COLO668 (cell line): ENCODE measurements at regions not wholly inside any gene's neighbourhood (a gene's known extent, or its start where the extent isn't known, plus 50 kb on each side); places are given as distances from the start of the nearest gene placed in this dataset.

Experiments
- DNase-seq: peaks from one replicate; lab custom pipeline; 2025; ENCODE audit not compliant: unreplicated experiment; lab: John Stamatoyannopoulos, UW

DNA sequence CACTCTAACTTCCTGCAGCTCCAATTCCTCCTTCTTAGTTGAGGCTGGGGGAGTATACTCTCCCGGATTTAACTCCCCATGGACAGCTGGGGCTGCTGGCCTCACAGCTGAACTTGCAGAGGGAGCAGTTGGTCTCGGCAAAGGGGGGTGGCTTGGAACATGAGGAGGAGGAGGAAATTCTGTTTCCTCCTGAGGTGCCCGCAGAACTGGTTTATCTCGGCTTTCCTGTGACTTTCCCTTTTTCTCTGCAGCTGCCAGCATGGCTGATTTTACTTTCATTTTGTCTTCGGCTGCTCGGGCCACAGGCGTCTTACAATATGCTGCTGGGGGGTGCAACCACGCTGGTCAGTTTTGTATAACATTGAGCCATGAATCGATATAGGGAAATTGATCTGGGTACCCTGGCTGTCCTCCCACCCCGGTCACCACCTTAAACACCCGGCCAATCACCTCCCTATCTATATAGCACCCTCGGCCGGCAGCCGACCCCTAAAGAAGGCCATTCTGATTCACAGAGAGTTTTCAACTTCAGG lies 1317.6 kb downstream of the TMEM121 start:
- peak; percentile 56 for DNase-seq

DNA sequence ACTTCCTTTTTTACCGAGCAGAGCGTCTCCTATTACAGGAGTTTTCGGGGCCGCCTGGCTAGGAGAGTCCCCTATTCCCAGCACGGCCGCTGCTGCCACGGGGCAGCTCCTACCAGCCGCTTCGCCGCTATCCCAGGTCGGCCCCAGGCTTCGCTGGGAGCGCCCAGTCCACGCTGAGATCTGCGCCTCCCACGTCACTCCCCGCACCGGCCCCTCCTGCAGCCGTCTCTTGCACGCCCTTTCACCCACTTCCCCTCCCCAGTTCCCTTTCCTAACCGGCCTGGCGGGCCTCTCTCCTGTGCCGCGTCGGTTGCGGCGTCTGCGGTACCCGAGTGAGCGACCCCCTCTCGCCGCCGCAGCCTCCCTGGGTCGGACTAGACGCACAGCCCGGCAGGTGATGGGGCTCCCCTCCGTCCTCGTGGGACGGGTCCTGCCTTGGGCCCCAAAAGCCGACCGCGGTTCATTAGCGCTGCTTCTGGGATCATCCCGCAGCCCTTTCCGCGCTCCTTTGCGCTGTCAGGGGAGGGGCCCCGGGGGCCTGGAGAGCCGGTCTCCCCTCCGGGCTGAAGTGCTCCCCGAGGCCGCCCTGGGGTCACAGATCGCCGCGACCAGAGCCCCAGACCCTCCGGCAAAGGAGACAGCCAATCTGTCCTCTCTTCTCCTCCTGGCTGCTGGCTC lies 1318.4 kb downstream of the TMEM121 start:
- DNase-seq, result peak; percentile 85

DNA sequence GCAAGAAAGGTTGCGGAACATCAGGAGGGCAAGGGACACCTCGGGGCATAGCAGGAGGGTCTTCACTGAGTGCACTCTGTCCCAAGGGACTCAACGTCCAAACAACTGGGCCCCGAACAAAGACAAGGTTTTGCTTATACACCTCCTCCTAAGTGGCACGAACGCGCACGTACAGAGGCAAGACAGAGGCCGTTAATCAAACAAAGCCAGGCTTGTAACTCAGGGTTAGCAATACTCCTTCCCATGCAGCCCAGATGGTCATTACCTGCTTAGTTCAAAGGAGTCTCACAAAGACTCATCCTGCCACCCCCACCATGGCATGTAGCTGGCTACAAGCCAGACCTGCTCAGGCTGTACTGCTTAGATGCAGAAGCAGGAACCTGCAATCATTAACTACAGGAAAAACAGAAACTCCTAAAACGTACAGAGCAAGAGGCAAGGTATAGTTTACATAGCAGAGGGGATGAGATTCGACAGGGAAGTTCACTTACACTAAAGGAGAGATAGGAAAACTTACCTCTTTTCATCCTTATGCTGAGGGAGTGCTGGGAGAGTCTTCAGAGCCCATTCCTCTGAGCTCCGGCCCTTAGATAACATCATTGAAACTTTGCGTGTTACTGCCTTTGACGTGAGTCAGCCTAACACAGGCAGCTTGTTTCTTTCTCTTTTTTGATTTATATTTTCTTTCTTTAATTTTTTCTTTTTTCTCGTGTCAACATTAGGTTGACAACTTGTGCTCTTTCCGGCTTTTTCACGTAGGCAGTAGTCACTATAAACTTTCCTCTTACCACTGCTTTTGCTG lies 1319.1 kb downstream of the TMEM121 start:
- DNase-seq, result peak; percentile 89

DNA sequence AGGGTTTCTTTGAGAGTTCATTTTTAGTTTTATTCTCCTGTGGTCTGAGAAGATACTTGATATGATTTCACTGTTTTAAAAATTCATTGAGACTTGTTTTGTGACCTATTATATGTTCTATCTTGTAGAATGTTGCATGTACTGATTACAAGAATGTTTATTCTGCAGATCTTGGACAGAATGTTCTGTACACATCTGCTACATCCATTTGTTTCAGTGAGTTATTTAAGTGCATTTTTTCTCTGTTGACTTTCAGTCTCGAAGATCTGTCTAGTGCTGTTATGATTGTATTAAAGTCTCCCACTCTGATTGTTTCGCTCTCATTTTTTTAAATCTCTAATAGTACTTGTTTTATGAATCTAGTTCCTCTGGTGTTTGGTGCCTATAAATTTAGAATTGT lies 1319.8 kb downstream of the TMEM121 start:
- no peak for DNase-seq

DNA sequence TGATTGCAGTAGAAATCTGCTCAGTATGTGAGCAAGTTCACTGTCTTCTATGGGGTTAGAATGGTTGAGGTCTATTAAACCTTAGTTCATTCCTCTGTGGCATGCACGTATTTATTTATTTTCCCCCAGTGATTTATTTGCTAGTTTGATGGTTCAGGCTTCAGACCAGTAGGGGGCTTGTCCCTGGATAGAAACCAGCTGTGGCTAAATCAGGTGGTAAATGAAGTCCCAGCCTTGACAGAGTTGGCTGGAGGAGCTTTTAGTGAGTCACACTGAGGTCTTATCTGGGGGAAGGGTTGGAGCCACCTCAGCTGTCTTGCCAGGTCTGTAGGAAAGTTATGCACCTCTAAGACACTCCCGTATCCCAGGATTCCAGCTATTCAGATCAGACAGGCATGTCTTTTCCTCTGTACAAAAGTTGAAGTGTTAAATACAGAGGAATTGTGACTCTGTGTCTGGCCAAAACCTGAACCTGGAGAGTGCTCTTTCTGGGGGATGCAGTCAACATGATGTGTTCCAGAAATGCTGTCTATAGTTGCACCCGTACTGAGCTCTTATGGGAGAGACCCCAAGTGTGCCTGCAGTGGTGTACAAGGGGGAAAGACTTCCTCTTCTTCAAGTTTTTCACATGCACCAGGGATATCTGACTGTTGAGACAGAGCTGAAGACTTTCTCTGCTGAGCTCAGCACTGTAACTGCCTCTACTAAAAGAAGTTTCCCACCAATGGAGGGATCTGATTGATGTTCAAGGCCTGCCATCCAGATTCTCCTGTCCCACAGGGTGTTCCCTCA lies 1322.1 kb downstream of the TMEM121 start:
- no peak for DNase-seq

DNA sequence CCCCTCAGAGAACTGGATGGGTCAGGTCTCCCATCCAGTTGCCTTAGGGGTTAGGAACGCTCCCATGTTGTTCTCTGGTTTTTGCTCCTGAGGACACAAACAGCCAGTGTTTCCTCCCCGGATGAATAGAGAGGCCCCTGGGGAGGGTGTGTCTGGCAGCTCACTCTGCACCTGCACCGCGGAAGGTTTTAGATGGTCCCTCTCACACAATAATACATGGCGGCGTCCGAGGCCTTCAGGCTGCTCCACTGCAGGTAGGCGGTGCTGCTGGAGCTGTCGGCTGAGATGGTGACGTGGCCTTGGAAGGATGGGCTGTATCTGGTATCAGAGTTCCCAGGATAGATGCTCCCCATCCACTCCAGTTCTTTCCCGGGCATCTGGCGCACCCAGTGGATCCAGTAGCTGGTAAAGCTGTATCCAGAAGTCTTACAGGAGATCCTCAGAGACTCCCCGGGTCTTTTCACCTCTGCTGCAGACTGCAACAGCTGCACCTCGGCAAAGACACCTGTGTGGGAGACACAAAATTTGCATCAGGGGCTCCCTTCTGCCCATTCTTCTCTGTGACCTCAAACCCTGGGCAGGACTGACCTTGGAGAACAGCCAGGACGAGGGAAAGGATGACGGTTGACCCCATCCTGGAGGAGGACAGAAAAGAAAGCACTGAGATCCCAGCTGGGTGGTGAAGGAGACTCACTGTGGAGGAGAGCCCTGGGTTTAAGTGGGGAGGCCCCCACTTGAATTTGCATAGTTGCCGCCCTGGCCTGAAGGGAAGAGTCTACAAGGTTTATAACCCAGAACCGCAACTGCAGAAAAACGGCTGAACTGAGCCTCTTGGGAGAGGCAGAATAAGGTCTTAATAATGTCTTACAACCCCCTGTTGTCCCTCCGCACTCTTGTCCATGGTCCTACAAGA lies 1324.8 kb downstream of the TMEM121 start:
- DNase-seq, result peak; percentile 38

DNA sequence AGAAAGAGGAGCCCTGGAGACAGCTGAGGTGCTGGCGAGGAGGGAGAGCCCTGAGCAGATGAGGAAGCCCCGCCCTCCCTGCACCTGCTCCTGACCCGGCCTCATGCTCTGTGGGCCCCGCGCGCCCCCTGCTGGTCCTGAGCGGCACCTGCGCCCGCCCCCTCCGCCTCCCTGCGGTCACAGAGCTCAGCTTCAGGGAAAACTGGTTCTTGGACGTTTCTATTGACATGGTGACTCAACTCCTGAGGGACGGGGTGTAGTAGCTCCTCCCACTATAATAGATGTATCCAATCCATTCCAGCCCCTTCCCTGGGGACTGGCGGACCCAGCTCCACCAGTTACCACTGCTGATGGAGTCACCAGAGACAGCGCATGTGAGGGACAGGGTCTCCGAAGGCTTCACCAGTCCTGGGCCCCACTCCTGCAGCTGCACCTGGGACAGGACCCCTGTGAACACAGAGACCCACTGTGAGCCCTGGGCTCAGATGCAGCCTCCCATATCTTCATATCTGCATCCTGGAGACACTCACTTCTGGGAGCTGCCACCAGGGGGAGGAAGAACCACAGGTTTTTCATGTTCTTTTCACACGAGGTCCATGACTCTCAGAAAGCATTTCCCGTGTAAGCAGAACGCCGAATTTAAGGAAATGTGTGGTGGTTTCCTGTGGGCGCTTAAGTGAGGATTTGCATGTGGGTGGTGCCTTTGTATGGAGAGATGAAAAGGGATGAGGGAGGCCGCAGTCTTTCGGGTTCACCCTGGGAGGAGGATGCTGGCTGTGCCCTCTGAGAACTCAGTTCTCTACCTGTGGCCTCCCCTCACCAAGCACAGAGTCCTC lies 1346.4 kb downstream of the TMEM121 start:
- DNase-seq, result peak; percentile 85

DNA sequence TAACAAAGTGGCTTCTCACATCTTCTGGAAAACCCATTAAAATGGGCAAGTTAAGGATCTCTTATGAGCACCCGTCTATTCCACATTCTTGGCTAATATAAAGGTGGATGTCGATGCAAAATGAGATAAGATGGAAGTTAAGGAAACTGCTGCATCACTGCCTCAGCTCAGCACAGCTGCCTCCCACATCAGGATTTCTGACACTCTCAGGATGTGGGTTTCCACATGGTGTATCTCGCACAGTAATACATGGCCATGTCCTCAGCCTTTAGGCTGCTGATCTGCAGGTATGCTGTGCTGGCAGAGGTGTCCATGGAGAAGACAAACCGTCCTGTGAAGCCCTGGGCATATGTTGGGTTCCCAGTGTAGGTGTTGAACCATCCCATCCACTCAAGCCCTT lies 1348.0 kb downstream of the TMEM121 start:
- DNase-seq, result no peak

DNA sequence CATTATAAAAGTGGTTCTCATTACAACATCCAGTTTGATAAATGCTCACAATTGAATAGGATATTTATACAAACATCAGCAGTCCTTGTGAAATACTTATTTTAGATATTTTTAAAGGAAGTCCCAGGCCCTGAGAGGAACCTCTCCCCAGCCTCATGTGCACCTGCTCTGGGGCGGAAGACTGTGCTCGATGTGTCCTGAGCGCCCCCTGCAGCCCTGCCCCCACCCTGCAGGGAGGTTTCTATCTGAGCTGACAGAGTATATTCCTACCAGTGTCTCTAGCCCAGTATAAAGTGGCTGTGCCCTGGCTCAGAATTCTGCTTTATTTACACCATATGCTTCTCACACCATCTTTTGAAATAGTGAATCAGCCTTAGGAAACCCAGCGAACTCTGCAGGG lies 1349.1 kb downstream of the TMEM121 start:
- DNase-seq, result peak; percentile 33

DNA sequence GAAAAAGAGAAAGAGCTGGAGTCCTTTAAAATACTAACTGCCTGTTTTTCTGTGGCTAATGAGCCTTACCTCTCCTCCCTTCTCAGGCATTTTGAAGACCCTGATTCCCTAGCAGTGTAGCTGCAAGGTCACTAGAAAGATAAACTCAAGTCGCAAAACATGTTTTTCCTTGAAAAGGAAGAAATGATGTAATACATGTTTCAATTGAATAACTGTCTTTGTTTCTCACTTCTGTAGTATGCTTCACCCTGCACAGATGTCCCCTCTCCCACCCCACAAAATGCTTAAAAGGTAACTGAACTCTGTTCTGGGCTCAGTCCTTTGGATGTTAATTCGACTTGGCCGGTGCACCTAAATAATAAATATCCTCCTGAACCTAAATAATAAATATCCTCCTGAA lies 1350.3 kb downstream of the TMEM121 start:
- DNase-seq, result no peak

DNA sequence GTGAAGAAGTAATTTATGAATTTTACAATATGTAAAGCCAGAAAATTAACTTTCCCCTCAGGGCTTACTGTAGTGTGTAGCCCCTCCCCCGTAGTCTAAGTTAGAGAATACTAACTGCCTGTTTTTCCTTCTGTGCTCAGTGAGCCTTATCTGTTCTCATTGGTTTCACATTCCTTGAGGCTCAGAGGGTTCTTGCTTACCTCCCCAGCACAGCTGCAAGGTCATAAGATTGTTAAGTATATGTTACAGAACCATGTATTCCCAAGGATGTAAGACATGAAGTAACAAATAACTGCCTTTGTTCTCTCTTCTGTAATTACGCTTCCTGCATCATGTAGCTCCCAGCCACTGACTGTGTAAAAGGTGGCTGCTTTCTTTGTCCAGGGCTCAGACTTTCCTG lies 1351.1 kb downstream of the TMEM121 start:
- DNase-seq, result no peak

DNA sequence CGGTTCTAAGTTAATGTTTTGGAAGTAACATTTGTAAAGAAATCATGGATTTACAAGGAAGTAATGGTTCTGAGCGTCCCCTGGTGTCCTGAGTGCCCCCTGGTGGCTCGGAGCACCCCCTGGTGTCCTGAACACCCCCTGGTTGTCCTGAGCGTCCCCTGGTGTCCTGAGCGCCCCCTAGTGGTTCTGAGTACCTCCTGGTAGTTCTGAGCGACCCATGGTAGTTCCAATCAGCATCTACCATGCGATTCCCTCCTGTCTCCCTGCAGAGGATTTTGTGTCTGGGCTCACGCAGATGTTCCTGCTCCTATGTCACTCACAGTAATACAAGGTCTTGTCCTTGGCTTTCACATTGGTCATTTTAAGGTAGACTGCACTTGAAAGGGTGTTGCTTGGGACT lies 1352.9 kb downstream of the TMEM121 start:
- peak; percentile 69 for DNase-seq

DNA sequence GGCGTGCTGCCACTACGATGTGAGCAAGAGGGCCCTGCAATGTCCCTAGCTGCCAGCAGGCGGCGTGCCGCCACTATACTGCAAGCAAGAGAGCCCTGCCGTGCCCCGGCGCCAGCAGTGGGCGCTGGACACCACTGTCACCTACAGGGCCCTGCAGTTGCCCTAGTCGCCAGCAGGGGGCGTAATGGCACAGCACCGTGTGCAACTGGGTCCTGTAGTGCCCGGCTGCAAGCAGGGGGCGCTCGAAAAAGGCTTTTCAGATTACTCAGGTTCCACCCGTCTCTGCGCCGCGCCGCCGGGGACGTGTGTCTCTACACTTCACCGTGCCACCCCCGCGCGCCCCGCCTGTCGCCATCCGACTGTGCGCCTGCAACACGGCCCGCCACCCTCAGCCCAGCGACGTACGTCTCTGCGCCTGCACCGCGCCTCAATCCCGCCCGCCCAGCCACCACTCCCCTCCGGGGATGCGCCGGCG lies 1356.9 kb downstream of the TMEM121 start:
- DNase-seq, result peak; percentile 62
